GM12874 (cell line): ENCODE measurements at regions not wholly inside any gene's neighbourhood (a gene's known extent, or its start where the extent isn't known, plus 50 kb on each side); places are given as distances from the start of the nearest gene placed in this dataset.
A peak's percentile ranks its signal among the peaks of the same experiment; 100 is the strongest.

ENCODE experiments used
- TF ChIP-seq, protein P1 (sequence below): IDR thresholded peaks from 2 replicates; pipeline ENCODE4 v1.5.1; 2011; ENCODE audit warnings: low read depth, mild to moderate bottlenecking, control low read depth, low read length, moderate library complexity; ENCODE audit not compliant: insufficient read depth

DNA sequence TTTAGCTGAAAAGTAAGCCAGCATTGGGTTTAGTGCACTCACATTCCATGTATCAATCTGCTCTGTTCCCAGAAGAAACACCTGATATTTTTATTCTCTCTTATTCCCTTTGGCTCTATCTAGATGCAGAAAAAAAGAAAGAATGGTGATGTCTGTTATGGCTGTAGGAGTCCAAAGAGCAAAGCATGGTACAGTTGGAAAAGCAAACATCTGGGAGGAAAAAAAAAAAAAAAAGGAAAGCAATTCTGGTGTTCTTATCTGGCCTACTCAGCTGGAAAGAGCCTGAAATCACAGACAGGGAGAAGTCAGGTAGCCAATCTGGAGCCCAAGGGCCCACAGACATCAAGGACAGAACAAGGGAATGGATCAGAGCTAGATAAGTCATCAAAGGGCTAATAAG lies 293.9 kb downstream of the DUSP6 start:
- TF ChIP-seq, protein P1, sequence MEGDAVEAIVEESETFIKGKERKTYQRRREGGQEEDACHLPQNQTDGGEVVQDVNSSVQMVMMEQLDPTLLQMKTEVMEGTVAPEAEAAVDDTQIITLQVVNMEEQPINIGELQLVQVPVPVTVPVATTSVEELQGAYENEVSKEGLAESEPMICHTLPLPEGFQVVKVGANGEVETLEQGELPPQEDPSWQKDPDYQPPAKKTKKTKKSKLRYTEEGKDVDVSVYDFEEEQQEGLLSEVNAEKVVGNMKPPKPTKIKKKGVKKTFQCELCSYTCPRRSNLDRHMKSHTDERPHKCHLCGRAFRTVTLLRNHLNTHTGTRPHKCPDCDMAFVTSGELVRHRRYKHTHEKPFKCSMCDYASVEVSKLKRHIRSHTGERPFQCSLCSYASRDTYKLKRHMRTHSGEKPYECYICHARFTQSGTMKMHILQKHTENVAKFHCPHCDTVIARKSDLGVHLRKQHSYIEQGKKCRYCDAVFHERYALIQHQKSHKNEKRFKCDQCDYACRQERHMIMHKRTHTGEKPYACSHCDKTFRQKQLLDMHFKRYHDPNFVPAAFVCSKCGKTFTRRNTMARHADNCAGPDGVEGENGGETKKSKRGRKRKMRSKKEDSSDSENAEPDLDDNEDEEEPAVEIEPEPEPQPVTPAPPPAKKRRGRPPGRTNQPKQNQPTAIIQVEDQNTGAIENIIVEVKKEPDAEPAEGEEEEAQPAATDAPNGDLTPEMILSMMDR, result no peak

DNA sequence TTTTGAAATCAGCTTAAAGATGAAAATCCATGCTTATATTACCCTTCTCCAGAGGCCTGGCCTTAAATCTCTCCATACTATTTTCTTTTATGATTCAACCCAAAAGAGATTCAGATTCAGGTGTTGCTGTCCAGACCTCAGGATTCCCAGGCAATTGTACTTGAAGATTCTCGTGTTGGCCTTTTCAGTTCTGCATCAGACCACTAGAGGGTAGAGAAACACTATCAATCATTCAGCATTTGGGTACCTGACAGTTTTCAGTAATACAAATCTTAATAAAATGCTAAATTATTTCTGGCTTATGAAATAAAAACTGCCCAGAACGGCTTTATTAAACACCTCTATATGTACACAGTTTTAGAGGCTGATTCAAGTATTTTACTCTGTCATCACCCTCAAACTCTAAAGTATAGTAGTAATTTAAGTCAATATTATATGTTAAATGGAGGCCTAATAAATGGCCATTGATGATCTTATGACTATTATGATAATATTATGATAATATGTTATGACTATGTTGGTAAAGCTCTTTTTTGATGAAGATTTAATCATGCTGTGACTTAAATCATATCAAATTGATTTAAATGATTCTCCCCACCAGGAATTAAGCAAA lies 301.1 kb downstream of the DUSP6 start:
- TF ChIP-seq, protein P1, result peak; percentile 64

DNA sequence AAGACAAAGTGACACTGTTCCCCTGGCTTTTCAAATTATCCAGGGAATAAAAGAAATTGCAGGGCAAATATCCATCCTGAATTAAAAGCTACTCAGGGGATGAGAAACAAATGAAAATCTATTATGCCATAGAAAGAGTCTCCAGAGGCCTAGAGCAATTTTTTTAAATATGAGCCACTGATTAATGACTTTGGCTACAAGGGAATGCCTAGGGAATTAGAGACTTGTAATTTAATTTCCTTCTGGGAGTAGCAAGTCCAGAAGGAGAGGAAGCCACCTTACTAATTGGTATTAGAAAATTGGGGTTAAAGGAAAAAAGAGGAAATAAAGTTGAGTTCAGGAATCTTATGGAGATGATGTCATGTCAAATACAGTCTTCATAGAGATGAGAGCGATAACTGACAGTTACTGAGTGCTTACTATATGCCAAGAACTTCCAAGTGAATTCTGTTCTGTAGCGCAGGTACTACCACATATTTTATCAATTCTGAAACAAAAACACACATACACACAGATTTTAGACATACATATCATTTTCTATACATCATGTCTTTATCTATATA lies 304.4 kb downstream of the DUSP6 start:
- TF ChIP-seq, protein P1, result no peak

DNA sequence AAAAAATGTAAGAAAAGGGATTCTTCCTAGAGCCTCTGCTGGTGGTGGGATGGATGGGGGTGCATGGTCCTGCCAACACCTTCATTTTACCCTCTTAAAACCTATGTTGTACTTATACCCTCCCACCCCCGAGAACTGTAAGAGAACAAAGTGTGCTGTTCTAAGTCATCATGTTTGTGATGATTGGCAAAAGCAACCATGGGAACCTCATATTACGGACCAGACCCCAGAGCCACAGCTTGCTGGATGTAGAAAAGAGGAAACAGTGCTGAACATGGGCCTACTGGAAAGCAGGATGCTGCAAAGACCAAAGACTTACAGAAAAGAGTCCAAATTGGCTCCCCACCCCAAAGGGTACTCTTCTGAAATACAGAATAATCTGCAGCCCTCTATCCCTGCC lies 311.2 kb downstream of the DUSP6 start:
- TF ChIP-seq, protein P1, result no peak

DNA sequence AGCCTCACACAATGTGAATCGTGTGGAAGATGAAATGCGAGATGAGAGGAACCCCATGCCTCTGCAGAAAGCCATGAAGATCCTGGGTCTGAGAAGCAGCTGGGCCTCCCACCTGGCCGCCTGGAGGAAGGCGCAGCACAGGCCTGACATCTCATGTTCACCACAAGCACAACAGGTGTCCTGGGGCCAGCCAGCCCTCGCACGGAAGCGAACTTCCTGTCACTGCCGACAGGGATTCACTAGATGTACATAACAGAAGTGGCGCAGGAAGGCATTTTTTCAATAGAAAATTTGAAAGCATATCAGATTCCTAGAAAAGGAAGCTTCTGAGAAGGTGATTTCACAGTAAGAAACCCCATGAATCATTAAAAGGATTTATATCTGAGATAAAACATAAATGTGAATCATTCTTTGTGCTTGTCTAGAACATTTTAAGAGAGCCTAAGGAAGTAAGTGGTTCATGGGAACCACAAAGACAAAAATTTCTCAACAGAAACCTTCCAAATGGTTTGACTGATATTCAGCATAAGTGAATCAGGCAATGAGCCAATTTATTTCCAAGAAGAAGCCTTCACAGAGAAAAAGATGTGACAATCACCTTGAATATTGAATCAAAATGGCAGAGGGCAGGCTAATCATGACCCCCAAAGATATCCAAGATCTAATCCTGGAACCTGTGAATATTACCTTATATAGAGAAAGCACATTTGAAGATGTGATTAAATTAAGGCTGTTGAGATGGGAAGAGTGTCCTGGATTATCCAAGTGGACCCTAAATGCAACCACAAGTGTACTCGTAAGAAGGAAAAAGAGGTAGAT lies 311.9 kb downstream of the DUSP6 start:
- TF ChIP-seq, protein P1, result no peak

DNA sequence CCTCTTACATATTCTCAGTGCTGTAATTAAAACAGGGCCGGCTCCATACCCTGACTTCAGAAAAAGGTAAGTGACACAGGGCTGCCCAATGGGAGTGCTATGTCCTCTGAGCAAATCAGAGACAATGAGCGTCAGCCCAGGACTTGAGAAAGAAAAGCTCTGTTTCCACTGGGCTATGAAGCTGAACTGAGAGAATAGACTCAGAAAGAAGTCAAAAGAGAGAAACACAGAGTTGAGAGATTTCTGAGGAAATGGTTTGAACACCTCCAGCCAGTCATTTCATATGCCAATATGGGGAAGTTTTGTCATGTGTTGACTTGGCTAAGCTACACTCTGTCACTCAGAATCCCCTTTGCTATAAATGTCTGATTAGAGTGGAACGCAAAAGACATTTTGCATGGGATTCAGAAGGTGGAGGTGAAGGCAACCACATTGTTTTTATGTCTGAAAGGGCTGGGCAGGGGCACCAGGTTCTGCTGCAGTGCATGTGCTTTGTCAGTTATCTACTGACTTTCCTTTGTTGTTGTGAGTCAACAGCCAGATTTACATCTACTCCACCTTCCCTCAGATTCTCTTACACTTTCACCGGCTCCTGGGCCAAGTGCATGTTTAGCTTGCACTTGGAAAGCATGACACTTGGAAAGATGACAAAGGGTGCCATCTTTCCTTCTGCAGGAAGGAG lies 313.3 kb downstream of the DUSP6 start:
- TF ChIP-seq, protein P1, result no peak

DNA sequence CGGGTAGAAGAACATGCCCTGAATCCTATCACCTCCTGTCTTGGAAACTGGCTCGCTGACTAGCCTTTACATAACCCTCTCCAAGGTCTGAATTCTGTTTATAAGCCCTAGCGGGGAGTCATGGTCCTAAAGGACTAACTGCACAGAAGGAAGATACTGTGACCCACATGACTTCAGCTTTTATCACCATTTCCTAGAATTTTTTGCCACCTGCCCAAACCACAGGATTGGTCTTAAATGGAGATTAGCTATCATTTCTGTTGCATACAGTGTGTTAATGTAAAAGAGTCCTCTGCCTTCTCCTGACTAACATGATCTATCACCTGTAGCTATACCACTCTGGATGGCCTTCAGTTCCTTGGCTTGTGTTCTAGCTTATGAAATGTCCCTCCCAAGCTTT lies 319.2 kb downstream of the DUSP6 start:
- TF ChIP-seq, protein P1, result no peak
